Mesodermal cell (in vitro differentiated cells): ENCODE measurements at regions not wholly inside any gene's neighbourhood (a gene's known extent, or its start where the extent isn't known, plus 50 kb on each side); places are given as distances from the start of the nearest gene placed in this dataset.

Experiments
- H3K27ac ChIP-seq: 2 replicates; pipeline ENCODE4 v1.7.0; 2013; ENCODE audit warnings: mild to moderate bottlenecking, low read depth, low read length, moderate library complexity; ENCODE audit not compliant: severe bottlenecking
- H3K36me3 ChIP-seq: 2 replicates; pipeline ENCODE4 v1.7.1; 2013; ENCODE audit warnings: mild to moderate bottlenecking, low read length, moderate library complexity; ENCODE audit not compliant: control insufficient read depth, insufficient read depth
- H3K4me1 ChIP-seq: one replicate; pipeline ENCODE4 v1.7.1; 2013; ENCODE audit warnings: mild to moderate bottlenecking, low read length; ENCODE audit not compliant: insufficient read depth, control insufficient read depth, poor library complexity, severe bottlenecking
- H3K4me3 ChIP-seq: 2 replicates; pipeline ENCODE4 v1.7.0; 2013; ENCODE audit warnings: low read length, control low read depth, mild to moderate bottlenecking; ENCODE audit not compliant: insufficient read depth, poor library complexity, severe bottlenecking; ENCODE audit errors: extremely low read depth
- H3K9me3 ChIP-seq: 2 replicates; pipeline ENCODE4 v1.7.1; 2013; ENCODE audit warnings: mild to moderate bottlenecking, low read length, moderate library complexity; ENCODE audit not compliant: control insufficient read depth
- WGBS, 2 experiments: methylation state at CpG; one replicate each; pipeline ENCODE4 v1.1.5; 2013; ENCODE audit warnings: missing lambda C conversion rate in 2 of 2; ENCODE audit not compliant: insufficient coverage in 2 of 2; 5-methylcytosine and 5-hydroxymethylcytosine counted together

DNA sequence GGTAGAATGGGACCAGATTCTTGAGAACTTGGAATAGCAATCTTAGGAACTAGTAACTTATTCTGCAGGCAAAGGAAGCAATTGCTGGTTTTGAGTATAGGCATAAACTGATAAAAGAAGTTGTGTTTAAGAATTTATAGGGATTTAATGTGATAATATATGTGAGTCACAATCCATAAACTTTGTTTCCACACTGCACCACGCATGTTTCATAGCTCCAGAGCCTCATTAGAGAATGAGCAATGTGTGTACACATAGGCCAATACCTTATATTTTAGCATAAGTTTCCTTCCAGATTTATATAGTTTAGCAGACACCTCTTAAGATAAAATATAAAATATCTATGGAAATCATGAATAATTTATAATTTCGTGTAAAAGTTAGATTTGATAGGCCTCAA is 175.5 kb upstream of the SEMA3A start:
- Histone ChIP-seq H3K9me3 (no peaks in the 10 kb centered on the region), H3K36me3 (no peaks in the 10 kb centered on the region), H3K4me3 (no peak overlapping the region), H3K4me1 (no peaks in the 10 kb centered on the region), H3K27ac (no peak overlapping the region)
- WGBS, 2 experiments: no CpG with 5 or more reads among the region's 2 CpGs

DNA sequence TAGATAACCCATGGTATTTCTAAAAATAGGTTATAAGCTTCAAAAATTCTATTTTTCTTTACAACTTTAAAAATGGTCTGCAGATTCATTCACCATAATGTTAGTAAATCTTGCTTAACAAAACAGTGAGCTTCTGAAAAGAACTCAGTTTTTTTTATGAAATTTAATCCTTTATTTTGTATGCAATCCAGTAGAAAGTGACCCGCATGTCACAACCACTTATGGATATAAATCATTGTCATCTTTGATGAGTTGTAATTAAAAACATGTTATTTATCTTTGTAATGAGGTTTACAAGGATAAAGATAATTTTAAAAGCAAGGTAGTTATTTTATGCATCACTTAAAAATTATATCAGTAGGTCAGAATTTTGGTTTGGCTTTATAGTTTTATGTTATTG is 173.5 kb upstream of the SEMA3A start:
- Histone ChIP-seq H3K27ac (no peak overlapping the region), H3K9me3 (no peaks in the 10 kb centered on the region), H3K4me3 (no peak overlapping the region), H3K4me1 (no peaks in the 10 kb centered on the region), H3K36me3 (no peaks in the 10 kb centered on the region)
- no CpG with 5 or more reads among the region's 1 CpG for WGBS, 2 experiments

DNA sequence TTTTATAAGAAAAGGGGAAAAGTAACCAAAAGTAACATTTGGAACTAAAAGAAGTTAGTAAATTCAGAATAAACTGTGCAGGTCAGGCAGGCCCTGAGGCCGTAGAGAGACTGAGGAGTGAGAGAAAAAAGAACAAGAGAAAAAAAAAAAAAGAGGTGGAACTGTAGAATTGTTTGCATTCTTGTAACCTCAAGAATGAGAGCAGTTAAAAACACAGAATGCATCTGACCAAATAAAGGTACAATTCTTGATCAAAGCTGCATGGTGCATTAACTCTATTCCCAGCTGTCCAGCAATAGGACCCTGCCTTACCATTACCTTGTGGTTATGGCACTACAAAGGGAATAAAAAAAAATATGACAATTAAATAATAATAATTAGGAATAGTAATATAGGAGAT is 170.1 kb upstream of the SEMA3A start:
- H3K9me3 ChIP-seq: no peaks in the 10 kb centered on the region
- no peak overlapping the region for H3K4me3 ChIP-seq
- H3K27ac ChIP-seq: no peak overlapping the region
- no peaks in the 10 kb centered on the region for H3K36me3 ChIP-seq
- 43 to 60% methylated on average over 1 of the region's 1 CpG for WGBS, 2 experiments
- H3K4me1 ChIP-seq: no peaks in the 10 kb centered on the region

DNA sequence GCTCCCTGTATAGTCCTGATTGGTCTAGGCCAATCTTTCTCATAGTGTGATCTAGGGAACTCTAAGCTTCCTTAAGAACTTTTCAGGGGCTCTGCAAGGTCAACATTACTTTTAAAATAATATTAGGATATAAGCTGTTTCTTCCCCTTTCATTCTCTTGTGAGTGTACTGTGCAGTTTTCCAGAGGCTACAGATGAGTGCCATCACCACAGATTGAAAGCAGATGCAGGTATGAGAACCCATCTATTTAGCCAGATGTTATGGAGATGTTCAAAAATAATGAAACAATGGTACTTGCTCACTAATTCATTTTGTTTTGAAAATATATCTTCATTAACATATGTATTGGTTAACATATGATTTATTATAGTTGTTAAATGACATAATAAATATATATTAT is 169.2 kb upstream of the SEMA3A start:
- Histone ChIP-seq H3K9me3 (no peaks in the 10 kb centered on the region), H3K27ac (no peak overlapping the region), H3K4me3 (no peak overlapping the region), H3K36me3 (no peaks in the 10 kb centered on the region), H3K4me1 (no peaks in the 10 kb centered on the region)

DNA sequence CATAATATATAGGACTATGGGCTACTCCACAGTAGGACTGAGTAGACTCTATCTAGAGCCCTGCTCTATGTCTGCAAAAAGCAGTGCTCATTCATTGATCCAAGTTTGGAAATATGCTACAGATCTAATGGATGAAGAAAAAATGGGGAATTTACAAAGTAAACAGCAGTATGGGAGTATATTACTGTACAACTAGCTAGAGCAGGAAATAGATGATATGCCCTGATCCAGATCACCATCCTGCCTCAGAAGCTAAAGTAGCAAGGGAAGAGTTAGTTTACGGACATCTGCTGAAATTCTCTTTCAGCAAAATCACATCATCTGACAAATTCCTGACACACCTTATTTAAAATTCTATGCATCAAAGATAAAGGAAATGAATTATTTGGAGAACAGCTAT is 168.2 kb upstream of the SEMA3A start:
- no peak overlapping the region for H3K4me3 ChIP-seq
- no CpG with 5 or more reads among the region's 1 CpG for WGBS, 2 experiments
- no peaks in the 10 kb centered on the region for H3K36me3 ChIP-seq
- H3K9me3 ChIP-seq: no peaks in the 10 kb centered on the region
- H3K4me1 ChIP-seq: no peaks in the 10 kb centered on the region
- H3K27ac ChIP-seq: no peak overlapping the region

DNA sequence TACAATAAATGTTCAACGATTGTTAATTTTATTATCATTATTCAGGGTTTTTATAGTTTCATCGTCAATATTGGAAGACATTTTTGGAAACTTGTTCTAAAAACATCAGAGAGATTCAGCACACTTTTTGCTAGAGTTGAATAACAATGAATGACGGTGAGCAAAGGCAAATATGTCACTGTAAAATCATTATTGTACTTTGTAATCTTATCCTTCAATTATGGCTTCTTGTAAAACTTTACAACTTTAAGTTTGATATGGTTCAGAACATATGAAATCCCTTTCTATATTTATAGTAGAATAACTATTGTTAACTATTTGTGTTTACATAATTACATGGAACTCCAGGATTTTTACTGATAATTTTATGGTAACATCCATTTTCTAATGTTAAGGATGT is 167.8 kb upstream of the SEMA3A start:
- WGBS, 2 experiments: no CpG with 5 or more reads among the region's 3 CpGs

DNA sequence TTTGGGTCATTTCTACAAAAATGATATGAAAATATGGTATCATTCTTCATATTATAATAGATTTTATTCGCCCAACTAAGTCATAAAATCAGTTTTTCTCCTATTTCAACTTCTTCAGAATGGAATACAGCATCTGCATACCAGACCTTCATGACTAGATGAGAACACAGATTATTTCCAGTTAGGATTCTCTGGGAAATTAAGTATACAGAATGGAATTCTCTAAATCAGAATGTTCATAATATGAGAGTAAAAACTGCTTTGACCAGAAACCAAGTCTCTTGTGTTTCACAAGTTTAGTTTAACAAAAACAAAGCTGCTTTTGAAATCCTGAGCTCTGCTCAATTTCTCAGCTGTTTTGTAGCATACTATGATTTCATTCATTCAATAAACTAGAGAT is 160.3 kb upstream of the SEMA3A start:
- H3K9me3 ChIP-seq: no peaks in the 10 kb centered on the region
- no peak overlapping the region for H3K4me3 ChIP-seq
- no CpG with 5 or more reads among the region's 1 CpG for WGBS, 2 experiments

More for the DNA sequence above, 167.8 kb upstream of the SEMA3A start:
- Histone ChIP-seq H3K36me3 (no peaks in the 10 kb centered on the region), H3K27ac (no peak overlapping the region), H3K4me3 (no peak overlapping the region), H3K4me1 (no peaks in the 10 kb centered on the region), H3K9me3 (no peaks in the 10 kb centered on the region)

DNA sequence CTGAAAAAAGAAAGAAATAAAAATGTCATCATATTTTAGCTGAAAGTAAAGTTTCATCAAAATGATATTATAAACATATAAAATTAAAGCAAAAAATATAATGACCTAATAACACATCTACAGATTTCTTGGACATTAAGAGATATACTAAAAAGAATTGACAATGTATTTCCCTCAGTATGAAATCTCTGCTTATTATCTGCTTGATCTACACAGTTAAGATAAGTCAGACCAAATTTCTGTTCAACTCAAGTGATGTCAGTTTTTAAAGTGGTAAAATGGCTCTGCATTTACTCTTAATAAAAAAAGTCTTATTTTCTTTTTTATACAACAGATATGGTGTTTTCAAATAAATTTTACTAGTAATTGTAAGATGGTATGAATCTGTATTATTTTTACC is 159.4 kb upstream of the SEMA3A start:
- Histone ChIP-seq H3K4me1 (no peaks in the 10 kb centered on the region), H3K27ac (no peak overlapping the region), H3K36me3 (no peaks in the 10 kb centered on the region), H3K9me3 (no peaks in the 10 kb centered on the region), H3K4me3 (no peak overlapping the region)

More for the DNA sequence above, 160.3 kb upstream of the SEMA3A start:
- Histone ChIP-seq H3K27ac (no peak overlapping the region), H3K36me3 (no peaks in the 10 kb centered on the region), H3K4me1 (no peaks in the 10 kb centered on the region)

DNA sequence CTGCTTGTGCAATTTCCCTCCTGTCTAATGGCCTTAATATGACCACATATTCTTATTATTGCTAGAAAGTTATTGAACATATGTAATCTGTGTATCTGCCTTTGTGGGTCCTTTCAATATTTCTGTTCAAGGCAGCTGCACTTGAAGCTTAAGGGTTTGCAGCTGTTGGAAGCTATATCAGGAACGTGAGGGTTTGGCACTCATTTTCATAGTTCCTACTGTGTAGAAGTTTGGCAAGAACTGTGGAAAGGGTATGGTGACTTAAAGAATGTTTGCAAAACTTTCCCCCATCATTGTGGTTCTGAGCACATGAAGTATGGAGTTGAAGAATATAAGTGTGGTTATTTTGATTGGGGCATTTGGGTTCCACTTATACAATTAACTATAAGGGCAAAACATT is 144.7 kb upstream of the SEMA3A start:
- no peaks in the 10 kb centered on the region for H3K36me3 ChIP-seq
- H3K27ac ChIP-seq: no peak overlapping the region
- H3K4me3 ChIP-seq: no peak overlapping the region
- no peaks in the 10 kb centered on the region for H3K9me3 ChIP-seq
- WGBS, 2 experiments: 60% methylated on average over 1 of the region's 1 CpG; no CpG with 5 or more reads in 1 of the 2 experiments
- no peaks in the 10 kb centered on the region for H3K4me1 ChIP-seq

DNA sequence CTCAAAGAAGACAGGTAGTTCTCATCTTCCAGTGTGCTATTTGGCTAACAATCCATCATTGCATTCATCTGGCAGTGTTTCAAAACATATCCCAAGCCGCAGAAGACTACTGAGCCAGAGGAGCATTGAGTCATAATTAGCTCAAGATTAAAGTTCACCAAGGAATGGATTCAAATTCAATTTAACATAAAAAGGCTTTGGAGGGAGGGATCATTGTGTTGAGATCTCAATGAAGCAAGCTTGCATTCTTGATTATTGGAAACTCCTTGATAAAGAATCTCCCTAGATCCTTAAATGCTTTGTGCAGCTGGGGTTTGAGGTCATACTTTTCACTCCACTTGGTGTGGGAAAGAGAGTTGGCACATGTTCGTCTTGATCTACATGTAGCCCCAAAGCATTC is 142.8 kb upstream of the SEMA3A start:
- H3K9me3 ChIP-seq: no peaks in the 10 kb centered on the region
- H3K4me3 ChIP-seq: no peak overlapping the region
- 100% methylated on average over 1 of the region's 2 CpGs; no CpG with 5 or more reads in 1 of the 2 experiments for WGBS, 2 experiments
- H3K27ac ChIP-seq: no peak overlapping the region
- no peaks in the 10 kb centered on the region for H3K36me3 ChIP-seq
- no peaks in the 10 kb centered on the region for H3K4me1 ChIP-seq

DNA sequence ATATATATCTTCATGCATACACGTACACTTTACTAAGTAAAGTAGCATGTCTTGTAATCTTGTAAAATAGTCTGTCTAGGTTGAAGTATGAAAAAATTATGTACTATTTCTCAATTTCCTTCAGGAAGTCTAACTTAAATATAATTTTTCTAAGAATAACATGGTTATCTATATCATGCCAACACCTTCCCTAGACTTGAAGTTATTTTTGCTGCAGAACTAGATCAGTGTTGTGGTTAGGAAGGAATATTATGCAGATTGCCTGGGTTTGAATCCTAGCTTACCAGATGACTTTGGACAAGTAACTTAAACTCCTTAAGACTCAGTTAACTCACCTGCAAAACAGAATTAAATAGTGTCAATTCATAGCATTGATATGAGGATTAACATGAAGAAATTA is 142.2 kb upstream of the SEMA3A start:
- H3K4me1 ChIP-seq: no peaks in the 10 kb centered on the region
- H3K36me3 ChIP-seq: no peaks in the 10 kb centered on the region
- no peaks in the 10 kb centered on the region for H3K9me3 ChIP-seq
- no peak overlapping the region for H3K27ac ChIP-seq
- H3K4me3 ChIP-seq: no peak overlapping the region
- WGBS, 2 experiments: no CpG with 5 or more reads among the region's 1 CpG

DNA sequence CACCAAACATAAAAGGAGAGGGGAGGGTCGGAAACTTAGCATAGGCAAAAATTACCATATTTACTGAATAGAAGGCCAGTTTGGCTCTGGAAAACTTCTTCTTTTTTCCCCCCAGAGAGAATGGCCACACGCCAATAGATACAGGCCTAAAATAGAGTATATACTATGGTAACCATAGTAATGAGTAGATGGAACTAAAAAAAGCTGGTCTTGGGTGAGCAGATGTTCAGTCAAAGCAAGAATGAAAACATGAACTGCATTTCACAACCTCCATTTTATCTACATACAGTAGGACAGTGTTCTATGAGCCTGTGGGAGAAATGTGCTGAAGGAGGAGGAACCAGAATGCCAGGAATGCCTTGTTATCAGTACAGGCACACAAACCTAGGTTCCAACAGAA is 141.7 kb upstream of the SEMA3A start:
- WGBS, 2 experiments: no CpG with 5 or more reads among the region's 2 CpGs
- Histone ChIP-seq H3K36me3 (no peaks in the 10 kb centered on the region), H3K4me3 (no peak overlapping the region), H3K9me3 (no peaks in the 10 kb centered on the region), H3K4me1 (no peaks in the 10 kb centered on the region), H3K27ac (peak overlapping the region; percentile 66)
